ENCODE measurements at regions not wholly inside any gene's neighbourhood (a gene's known extent, or its start where the extent isn't known, plus 50 kb on each side); places are given as distances from the start of the nearest gene placed in this dataset.

DNA sequence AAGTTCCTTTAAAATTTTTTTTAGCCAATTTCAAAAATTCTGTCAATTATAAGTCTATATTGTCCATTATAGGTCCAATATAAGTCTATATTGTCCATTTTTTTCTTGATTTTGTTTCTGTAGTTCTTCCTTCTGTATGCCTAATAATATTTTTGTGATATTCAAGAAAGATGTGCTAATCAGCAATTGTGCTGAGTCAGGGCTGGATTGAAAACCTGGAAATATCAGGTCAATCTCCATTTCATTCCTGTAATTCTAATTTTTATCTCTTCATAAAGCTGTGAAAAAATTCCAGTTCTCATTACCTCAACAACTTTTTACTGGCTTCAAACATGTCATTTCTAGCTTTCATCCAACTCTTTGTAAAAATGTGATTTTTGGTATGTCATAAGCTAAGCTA lies 353.7 kb downstream of the SLITRK6 start:
- no peak for DNase-seq

DNA sequence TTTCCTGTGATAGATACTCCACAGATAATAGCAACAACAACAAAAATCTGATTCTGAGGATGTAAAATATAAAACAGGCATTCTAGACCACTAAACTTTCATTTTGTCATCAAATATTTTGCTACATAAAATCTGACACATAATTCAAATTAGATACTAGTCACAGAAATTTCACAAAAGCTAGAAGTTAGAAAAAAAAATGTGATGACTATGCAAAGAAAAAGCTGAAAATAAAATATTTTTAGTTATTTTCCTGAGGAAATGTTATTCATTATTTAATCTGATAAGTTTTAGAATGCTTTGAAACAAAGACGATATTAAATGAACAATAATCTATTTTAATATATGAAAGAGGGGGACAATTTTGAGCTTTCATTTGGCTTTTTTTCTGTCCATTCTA lies 357.2 kb downstream of the SLITRK6 start:
- DNase-seq = no peak

DNA sequence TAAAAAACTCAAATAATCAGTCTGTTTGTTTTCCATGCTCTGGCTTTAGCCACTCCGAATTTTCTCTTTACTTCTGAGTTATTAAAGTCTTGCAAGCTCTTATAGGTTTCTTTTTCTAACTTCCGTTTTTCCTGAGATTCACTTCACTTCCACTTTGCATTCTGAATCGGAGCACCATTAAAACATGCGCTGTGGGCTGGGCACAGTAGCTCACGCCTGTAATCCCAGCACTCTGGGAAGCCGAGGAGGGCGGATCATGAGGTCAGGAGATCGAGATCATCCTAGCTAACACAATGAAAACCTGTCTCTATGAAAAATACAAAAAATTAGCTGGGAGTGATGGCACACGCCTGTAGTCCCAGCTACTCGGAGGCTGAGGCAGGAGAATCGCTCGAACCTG lies 357.9 kb downstream of the SLITRK6 start:
- no peak for DNase-seq

DNA sequence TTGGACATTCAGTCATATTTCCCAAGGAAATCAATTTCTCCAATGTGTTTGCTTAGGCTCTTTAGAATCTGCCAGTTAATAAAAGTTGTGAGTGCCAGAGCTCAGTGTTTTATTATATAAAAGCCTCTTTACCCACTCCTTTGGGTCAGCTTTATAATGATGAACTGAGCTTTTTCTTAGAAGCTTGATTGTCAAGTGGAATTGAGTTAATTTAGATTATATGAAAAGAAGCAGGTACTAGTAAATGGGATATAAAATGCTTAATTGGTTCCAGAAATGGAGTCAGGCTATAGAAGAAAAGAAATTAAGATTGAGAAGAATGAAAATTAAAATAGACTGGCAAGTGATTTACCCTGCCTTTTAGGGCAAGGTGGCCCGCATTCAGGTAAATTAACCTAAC lies 363.2 kb downstream of the SLITRK6 start:
- no peak for DNase-seq

DNA sequence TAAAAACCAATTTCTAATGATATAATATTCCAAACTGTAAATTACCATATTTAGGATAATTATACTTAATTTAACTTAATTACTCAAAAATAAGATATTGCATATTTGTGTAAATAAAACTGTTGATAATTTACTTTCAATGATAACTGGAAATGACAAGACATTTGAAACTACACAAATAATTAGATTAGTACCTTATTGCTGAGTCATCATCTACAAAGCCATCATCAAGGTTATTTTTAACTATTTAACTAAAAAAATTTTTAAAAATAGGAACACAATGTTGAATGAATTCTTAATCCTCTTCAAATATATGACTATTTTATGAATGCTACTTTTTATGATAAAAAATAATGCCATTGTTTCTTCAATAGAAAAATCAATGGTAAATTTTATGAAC lies 364.3 kb downstream of the SLITRK6 start:
- DNase-seq = no peak

DNA sequence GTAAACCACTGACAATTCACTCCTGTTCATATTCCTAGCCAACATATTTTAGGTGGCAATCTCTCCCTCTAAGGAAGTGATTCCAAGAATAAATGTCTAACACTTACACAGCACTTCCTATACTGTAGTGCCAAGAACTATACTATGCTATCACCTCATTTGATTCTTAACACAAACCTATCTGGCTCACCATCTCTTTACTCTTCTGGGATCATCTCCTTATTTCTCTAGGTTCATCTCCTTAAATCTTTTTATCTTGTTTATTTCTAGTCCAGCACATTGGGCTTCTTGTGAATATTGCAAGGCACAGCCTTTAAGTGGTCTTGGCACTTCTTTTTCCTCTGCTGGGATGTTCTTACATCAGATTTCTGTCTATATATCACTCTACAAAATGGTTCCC lies 366.3 kb downstream of the SLITRK6 start:
- DNase-seq = no peak

DNA sequence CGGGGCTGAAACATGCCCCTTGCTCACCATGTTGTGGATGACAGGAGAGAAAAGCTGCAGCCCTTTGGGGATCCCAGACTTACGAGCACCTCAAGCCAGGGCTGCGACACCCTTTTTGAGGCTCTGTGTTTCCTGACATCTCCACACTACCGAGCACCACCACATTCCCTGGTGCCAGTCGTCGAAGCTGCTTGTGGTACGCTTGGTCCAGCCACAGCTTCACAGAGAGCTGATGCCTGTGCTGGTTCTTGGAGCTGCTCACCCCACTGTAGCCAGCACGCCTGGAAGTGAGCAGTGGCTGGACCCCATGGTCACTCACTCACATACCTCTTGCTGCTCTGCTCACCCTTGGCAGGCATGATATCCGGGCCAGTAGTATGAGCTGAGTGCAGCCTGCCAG lies 367.5 kb downstream of the SLITRK6 start:
- no peak for DNase-seq

DNA sequence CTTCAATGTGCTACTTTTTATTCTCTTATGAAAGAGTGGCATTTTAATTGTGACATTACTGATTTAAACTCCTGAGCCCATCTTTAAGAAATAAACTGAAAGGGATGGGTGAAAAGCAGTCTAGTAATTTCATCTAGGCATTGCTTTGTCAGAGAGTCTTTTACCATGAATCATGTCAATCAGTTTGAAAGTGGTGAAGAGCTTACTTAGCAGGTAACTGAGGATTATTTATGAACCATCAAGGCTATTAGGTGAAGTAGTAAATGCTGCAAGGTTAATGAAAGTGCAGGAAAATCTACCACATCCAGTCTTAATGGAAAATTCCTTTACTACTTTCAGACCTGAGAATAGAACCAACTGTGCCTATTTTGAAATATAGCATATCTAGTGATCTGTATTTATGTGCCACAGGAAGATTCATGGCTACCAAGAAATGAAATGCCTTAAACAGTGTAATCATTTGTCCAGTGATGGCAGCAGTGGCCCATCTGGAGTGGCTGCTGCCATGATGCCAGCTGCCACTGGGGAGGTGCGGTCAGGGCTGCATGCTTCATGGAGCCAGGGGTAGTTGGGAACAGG lies 368.9 kb downstream of the SLITRK6 start:
- no peak for DNase-seq

DNA sequence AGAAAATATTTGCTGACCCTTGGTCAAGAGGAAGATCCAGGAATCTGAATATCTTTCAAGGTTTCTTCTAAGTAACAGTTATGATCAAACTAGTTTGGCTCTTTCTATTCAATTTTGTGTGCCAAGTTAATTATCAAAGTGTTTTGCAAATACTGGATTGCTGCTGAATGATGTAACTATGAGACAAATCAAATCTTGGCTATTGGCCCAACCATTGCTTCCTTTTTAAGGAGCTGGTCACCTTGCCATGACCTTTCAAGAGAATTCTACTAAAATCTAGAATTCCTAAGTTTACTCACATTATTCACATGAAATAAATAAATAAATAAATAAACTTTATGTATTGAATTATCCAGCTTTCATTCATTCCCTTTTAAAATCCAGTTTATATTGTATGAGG lies 371.8 kb downstream of the SLITRK6 start:
- no peak for DNase-seq

DNA sequence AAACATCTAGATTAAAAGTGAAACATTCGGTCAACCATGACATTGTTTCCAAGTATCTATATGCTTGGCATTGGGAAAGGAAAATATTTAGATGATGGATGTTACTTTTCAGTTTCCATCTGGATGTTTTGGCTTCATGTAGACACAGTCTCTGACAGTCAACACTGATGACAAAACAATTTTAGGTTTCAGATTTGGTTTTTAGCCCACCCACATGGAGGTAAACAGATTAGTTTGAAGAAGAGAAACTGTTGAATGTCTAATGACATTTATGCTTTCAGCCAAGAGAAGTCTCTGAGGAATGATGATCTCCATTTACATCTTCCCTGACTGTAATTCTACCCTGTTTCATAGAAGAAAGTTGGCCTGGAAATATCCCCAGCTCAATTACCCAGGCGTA lies 379.1 kb downstream of the SLITRK6 start:
- no peak for DNase-seq

DNA sequence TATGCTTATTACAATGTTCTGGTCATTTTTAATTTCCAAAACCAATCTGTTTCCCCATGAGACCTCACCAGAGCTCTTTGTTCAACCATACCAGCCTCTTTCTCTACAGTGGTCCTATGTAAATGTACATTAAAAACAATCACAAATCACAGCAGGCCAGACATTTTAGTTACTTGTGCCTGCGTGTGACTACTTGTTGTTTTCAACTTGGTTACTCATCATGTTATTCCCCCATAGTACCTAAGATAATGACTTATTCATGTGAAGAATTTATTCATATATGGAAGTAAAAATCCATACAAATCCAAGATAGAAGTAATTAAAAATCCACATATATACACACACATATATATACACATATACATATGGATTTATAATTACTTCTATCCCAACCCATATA lies 379.6 kb downstream of the SLITRK6 start:
- DNase-seq = no peak

DNA sequence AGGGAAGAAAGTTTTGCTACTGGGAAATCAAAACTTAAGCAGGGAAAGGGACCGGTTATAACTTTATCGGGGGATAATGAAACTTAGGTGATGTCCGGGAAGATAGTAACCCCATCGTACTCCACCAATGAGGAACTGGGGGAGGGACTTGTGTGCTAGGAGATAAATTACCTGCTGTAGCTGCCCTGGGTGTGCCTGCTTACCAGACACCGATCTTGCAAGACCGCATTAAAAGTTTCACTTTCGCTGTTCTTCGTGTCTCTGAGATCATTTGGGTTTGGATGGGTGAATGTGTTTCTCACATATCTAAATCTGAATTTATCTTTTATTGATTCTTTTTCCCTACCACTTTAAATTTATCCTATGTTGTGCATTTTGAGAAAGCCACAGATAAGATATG lies 381.4 kb downstream of the SLITRK6 start:
- DNase-seq = no peak

DNA sequence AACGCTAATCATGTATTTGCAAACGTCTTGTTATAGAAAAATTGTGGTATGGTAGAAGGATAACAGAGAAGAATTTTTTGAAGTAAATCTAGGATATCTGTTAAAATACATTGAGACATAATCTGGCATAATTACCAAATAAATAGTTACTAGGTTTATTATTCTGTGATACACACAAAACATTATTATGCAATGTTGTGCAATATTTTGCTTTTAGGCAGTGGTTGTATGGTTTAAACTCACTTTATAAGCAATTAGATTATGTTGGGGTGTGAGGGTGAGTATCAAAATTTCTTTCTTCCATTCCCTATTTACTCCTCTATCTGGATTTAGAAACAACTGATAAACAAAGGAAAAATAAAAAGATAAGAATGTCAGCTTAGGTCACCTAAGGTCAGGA lies 385.6 kb downstream of the SLITRK6 start:
- no peak for DNase-seq

DNA sequence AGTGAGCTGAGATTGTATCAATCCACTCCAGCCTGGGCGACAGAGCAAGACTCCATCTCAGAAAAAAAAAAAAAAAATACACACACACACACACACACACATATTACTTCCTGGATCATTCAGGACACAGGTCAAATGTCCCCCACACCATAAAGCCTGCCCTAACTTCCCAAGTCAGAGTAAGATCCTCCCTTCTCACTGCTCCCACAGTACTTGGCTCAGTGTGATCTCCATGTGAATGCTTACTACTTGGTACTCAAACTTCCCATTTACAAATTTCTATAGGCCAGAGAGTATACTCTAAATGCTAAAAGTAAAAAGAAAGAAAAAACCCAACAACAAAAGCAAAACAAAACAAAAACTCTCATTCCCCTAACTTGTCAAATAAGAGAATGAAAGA lies 386.8 kb downstream of the SLITRK6 start:
- no peak for DNase-seq

DNA sequence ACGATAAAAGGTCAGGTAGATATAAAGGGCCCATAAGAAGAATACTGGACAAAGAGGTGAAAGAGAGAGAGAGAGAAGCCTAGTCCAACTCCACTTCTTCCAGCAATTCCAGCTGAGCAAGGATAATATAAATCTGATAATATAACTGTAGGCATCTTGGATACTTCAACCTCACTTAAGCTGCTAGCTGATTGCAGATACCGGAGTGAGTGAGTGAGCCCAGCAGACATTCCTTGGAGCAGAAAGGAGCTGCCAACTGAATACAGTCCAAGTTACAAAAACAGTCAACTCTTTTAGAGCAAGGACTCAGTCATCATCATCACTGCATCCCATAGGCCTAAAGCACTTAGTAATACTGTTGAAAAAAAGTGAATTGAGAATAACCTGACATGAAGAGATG lies 387.6 kb downstream of the SLITRK6 start:
- DNase-seq = no peak

DNA sequence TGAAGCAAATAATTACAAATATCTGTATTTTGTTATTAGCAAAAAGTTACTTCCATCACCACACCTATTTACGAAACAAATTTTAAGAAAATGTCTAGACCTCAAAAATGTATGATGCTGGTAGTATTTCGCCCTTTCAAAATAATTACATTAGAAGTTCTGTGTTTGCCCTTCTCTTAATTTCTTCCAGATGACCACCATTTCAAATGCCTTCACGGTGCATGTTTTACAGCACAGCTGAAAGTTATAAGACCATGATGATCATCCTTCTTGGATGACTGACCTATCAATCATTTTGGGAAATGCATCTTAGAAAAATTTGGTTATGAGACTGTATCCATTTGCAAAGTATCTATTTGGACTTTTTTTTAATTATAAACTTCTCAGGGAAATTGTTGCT lies 390.8 kb downstream of the SLITRK6 start:
- no peak for DNase-seq

DNA sequence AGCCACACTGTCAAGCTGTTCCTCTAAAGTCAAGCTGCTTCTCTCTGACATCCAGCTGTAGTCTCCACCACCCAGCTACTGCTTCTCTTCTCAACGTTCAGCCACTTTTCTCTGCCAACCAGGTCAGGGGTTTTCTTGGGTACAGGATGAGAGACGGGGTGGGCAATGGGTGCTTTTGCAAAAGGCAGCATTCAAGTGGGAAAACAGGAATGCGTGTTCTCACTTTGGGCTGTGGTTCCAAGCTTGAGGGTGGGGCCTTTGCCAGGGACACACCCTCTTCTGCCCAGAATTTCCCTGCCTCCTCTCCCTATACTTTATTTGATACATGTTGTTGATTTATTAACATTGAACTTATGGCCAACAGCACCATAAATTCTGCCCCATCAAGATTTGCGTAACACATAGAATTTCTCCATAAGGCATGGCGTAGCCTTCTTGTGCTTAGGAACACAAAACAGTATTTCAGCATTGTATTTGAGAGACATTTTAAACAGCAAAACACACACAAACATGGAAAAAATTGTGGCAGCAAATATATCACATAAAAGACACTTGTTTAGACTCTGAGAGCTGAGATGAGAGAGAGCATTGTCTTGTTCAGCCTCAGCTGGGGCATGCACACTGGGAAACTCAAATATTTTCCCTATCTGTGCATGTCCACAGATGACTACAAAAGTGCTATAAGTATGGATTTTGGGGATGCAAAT lies 392.8 kb downstream of the SLITRK6 start:
- DNase-seq = no peak

DNA sequence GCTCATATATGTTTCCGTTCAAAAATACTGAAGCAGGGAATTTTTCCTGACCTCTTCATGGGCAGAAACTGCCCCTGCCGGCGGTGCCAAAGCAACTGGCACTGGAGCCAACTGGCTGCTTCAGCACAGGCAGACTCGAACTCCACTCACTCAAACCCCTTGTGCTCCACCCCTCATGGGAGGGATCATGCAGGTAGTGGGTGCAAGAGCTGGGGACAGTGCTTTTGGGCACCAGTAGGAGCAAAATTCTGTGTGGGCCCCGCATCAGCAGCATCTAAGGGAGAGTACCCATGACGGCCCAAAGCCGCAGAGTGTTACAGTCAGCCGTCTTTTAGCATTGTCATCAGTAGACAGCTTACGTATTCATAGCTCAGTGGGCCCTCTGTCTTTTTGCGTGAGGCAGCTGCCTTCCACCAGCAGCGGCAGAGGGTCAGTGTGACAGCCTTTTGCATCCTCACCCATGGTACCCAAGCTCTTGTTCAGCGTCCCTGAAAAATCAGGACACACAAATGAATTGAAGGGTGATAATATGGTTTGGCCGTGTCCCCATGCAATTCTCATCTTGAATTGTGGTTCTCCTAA lies 393.8 kb downstream of the SLITRK6 start:
- no peak for DNase-seq

DNA sequence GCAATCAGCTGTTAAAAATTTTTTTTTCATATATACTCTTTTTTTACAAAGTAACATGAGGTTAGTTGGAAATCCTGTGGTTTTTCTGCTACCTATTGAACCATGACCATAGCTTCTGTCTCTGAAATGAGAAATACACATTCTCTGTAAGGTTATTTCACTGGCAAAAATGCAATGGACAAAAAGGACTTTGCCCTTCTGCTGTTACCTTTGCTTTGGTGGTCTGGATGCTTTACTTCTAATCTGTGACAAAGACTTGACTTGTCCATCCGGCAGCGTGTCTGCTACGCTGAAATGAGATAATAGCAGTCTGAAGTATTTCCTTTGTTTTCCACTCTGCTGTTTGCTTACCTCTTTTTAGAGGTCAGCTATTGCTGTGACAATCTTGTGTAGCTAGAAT lies 412.8 kb downstream of the SLITRK6 start:
- DNase-seq = no peak

DNA sequence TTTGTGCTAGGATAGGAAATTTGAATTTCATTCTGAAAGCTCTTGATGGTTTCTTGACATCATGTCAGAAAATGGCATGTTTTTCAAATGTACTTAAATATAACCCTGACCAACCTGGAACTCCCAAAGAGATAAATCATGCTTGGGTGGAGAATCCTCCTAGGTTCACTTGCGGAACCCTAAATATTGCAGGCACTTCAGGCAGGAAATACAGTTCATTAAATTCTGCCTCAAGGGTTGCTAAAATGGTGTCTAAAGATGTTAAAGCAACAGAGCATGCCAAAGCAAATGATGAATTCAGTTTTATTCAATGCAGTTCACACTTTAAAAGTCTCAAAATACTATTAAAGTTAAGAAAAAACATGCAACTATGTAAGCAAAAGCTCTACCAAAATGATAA lies 415.9 kb downstream of the SLITRK6 start:
- no peak for DNase-seq

DNA sequence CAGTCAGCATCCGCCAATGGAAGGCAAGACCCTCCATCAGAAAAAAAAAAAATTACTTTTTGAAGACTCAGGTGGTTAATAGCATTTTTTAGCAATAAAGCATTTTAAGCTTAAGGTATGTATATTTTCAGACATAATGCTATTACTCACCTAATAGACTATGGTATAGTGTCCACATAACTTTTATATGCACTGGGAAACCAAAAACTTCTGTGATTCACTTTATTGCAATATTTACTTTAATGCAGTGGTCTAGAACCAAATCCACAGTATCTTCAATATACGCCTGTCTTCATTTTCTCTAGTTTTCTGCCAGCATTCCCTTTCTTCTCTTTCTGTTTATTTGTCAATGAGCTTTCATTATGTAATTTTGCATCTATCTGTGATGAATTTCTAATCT lies 418.1 kb downstream of the SLITRK6 start:
- DNase-seq = no peak

DNA sequence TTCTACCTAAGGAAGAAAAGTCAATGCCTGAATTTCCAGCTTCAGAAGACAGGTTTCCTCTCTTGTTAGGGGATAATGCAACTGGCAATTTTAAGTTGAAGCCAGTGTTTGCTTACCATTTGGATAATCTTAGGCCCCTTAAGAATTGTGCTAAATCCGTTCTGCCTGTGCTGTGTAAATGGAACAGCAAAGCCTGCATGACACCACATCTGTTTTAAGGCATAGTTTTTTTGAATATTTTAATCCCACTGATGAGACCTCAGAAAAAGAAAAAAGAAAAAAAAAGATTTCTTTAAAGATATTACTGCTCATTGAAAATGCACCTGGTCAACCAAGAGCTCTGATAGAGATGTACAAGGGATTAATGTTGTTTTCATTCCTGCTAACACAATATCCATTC lies 419.2 kb downstream of the SLITRK6 start:
- DNase-seq = no peak

DNA sequence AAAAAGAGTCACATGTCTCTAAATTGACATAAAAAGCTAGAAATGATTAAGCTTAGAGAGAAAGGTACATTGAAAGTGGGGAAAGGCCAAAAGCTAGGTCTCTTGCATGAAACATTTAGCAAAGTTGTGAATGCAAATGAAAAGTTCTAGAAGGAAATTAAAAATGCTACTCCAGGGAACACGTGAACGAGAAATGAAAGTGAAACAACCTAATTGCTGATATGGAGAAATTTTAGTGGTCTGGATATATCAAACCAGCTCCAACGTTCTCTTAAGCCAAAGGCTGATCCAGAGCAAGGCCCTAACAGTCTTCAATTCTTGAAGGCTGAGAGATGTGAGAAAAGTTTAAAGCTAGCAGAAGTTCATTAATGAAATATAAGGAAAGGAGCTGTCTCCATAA lies 419.8 kb downstream of the SLITRK6 start:
- no peak for DNase-seq

DNA sequence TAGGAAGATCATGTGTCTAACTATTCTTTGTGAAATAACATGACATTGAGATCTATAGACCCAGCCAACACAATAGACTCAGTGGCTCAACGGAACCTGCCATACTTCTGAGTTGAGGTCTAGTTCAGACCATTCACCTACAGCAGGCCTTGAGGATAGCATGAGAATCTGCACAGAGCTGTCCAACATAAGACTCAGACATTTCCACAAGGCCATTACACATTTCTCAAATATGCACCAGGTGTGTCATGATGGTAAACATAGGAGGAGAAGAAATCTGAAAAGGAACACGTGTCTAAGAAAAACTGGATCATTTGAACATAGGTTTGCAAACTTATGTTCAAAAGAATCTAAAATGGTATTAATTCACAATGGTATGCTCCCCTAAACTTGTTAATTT lies 421.4 kb downstream of the SLITRK6 start:
- DNase-seq = no peak

DNA sequence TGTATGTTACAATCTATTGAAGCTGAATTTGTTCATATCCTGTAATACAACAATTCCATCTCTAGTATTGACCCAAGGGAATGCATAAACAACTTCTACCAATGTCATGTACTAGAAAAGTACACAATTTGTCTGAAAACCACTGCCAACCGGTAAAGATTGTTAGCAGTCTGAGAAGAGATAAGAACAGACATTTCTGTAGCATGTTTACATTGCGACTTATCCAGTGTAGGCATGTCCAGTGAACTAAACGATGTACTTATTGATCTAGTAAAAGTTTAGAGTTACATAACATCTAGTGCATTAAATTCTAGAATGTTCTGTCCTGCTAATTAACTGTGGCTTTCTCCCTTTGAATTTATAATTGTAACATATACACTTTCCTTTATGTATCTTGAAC lies 425.9 kb downstream of the SLITRK6 start:
- DNase-seq = no peak

Measured in left hindlimb (tissue), 1 donor.